NCI-H1417 treated with DMSO at 0.1 percent for 48 hours (cell line): ENCODE measurements at regions not wholly inside any gene's neighbourhood (a gene's known extent, or its start where the extent isn't known, plus 50 kb on each side); places are given as distances from the start of the nearest gene placed in this dataset.
"Not testable (repeated sequence)": the region's sequence is repeated elsewhere in the genome, so short reads cannot be mapped to it uniquely, and the experiment has no call there.

Experiments used
- DNase-seq: peaks from one replicate; lab custom pipeline; 2025; lab: John Stamatoyannopoulos, UW

GRCh38 chr5:15096686-15097085 is 225.1 kb upstream of the ANKH start:
- not testable (repeated sequence) for DNase-seq

- no peak for DNase-seq
Observed at GRCh38 chr5:15092801-15093200, 221.2 kb upstream of the ANKH start.

GRCh38 chr5:15085671-15086070 is 214.1 kb upstream of the ANKH start:
- DNase-seq = no peak

GRCh38 chr5:15082096-15082495 is 210.5 kb upstream of the ANKH start:
- no peak for DNase-seq

DNA sequence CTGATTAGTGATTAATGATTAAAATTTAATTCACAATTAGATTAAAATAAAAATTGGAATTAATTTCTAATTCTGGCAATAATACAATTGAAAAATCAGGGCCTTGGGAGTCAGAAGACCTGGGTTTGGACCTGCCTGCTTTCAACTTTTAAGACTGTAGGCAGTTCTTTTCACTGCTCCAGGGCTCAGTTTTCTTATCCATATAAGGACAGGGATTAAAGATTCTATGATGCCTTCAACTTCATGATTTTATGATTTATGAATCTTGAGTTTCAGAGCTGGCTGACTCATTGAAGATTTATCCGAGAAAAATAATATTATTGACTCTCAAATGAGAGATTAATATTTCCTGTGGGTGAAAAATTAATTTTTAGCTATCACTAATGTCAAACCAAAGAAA is 208.6 kb upstream of the ANKH start:
- no peak for DNase-seq

DNA sequence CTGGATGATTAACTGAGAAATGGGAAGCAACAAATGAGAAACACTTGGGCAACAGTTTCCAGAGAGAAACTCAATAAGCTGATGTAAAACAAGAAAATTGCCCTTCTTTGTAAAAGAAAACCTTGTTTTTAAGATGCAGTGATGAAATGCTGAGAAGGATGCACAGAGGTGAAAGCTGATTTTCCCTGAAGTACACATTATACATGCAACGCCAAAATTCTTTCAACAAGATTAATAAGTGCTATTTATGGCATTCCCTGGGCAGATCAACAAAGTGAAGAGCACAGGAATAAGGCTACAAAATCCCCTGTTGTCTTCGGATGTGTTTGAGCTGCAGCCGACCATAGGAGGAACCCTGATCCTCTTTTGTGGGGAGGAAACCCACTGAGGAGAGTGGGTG is 208.0 kb upstream of the ANKH start:
- DNase-seq = no peak

- DNase-seq = no peak
Observed at GRCh38 chr5:15074651-15075050, 203.1 kb upstream of the ANKH start.

DNA sequence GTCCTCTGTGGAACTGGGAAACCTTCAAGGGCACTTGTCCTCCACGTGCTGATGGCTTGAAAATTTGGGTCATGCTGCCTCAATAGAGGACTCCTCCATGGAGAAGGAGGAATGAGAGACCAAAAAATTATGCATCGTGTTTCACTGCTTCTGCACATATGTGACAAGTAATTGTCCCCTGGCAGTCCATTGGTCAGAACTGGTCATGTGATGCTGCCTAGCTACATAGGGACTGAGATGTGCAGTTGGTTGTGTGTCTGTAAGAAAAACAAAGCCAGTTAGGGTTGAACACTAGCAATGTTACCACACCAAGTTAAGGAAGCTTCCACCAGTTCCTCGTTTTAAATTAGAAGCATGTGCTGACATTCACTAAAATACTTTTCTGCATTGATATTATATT is 201.9 kb upstream of the ANKH start:
- no peak for DNase-seq

DNA sequence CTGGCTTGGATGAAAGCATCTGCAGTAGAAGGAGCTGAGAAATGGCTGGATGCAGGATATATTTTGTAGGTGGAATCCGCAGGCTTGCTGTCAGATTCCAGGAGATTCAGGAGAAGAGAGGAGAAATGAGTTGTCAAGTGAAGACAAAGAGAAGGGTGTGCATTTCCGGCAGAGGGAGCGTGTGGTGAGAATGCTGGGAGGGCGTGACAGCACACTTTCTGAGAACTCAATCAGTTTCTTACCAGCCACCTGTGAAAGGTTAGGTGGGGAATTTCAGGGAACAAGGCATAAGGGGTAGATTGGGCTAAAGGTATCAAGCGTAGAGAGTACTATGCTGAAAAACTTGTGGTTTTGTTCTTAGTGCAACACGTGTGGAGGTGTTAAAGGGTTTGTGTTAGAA is 199.3 kb upstream of the ANKH start:
- DNase-seq = no peak

DNA sequence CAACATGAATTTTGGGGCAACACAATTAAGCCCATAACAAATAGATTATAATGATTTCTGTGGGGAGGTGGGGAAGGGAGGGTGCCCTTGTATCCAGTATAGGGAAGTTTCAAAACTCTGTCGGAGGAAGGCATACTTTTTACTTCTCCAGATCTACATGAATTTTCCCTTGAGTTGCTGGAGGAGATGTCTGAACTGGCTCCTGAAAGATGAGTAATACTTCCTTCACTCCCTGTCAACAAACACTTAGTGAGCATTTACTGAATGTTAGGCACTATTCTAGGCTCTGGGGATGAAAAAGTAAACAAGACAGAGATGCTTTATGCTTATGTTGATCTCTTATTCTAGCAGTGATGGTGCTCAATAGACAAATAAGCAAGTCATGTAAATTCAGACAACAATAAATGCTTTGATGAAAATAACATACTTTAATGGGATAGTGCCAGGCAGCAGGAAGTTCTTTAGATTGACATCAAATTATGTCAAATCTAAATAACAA is 197.9 kb upstream of the ANKH start:
- no peak for DNase-seq

DNA sequence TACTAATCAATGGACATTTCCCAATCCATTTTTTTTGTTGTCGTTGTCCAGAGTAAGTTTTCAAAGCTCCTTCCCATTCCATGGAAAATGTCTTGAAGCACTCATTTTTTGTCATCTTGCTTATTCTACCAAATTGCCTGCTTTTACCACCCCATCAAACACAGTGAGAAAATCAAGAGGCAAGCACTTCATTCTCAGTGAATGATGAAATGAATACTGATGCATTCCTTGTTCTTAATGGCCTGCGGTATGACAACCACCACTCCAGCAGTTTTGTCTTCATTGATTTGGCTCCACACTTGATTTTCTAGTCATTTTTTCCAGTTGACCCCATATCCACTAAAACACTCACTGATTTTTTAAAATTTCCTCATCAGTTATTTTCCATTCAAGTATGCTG is 193.5 kb upstream of the ANKH start:
- no peak for DNase-seq

- DNase-seq = no peak
Observed at GRCh38 chr5:15064396-15064795, 192.8 kb upstream of the ANKH start.

DNA sequence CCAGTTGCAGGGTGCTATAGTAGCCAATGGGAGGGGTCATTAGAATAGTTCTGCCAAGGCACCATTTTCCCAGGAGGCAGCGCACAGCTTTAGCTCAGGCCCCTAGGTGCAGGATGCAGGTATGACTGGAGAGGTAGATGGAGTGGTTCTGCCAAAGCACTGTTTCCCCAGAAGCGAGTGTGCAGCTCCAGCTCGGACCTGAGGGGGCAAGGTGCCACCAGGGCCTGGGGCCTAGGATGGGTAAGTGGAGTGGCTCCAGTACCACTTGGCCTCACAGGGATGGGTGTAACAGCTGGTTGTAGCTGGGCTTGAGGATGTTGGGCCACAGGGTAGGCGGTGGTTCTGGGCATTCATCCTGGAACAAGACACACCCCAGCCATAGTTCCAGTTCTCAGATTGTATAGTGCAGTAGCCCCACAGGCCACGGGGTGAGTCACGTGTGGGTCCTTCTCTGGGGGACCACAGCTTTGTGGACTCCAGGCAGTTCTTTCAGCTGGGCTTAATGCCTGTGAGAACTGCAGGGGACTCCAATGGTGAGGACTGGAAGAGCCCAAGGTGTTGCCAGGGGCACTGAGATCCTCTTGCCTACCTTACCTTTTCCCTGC is 185.5 kb upstream of the ANKH start:
- DNase-seq = no peak

- DNase-seq = no peak
Observed at GRCh38 chr5:15044521-15044920, 172.9 kb upstream of the ANKH start.

- DNase-seq = no peak
Observed at GRCh38 chr5:15037247-15037908, 165.8 kb upstream of the ANKH start.

DNA sequence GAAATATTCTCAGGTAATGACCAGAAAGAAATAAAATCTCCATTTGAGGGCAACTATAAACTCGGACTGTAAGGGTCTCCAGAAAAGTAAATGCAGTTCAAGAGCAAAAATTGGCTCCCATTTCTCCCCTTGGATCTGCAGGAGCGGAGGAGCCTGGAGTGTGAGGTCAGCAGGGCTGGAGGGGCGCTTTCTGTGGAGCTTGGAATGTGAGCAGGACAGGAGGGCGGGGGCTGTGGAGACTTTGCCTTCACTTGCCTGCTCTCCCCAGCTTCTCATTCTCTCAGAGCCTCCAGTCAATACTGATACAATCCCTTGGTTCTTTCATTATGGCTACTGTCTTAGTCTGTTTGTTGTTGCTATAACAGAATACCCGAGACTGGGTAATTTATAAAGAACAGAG is 162.8 kb upstream of the ANKH start:
- DNase-seq = no peak

- no peak for DNase-seq
Observed at GRCh38 chr5:15031180-15031579, 159.6 kb upstream of the ANKH start.

DNA sequence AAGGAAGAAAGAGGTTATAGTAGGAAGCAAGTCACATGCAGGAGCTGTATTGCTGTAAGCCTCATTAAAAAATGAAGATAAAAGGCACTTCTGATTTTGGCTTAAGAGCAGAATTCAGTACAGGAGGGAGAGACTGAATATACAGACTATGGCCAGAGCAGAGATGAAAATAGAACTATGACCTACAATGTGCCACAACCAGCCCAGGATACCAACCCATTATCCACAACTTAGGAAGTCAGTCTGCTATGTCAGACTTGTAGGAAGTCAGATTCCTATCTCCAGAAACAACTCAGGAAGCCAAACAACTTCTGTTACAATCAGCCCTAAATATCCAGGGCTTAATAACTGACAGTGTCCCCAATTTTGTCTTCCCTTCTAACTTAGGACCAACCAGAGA is 156.2 kb upstream of the ANKH start:
- no peak for DNase-seq

- no peak for DNase-seq
Observed at GRCh38 chr5:15026944-15027343, 155.4 kb upstream of the ANKH start.

DNA sequence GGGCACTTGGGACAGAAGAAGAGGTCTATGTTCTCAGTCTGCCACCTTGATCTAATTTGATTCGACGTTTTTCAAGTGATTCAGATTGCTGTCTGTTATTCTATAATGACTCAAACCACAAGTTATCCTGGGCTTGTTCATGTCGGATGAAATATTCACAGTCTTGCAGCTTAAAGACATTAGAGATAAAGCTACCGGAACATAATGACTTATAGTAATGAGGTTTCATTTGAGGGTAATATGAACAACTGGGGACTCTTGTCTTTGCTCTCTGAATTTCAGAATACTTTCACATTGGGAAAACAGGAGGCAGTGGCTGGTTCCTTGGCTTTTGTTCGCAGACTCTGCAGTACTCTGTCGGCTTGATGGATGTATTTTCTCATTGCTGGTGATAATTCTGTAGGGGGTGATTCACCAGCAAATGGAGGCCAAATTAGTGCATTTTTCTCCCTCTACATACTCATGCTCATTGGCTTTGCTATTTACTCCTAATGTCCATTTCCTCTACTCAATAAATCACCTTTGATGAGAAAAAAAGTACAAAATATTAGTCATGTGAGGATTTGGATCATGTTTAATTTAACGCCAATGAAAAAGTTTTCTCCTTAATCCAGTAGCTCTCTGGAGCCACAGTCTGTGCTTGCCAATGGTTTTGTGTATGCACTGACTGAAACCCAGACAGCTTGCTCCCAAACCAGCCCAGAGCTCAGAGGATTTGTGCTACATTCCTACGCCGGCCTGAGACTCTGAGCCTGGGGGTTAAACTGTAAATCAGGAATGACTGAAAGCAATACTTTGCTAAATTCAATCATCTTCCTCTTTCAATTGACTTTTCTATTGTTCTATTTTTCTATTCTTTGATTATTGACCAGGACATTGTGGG is 154.7 kb upstream of the ANKH start:
- no peak for DNase-seq

DNA sequence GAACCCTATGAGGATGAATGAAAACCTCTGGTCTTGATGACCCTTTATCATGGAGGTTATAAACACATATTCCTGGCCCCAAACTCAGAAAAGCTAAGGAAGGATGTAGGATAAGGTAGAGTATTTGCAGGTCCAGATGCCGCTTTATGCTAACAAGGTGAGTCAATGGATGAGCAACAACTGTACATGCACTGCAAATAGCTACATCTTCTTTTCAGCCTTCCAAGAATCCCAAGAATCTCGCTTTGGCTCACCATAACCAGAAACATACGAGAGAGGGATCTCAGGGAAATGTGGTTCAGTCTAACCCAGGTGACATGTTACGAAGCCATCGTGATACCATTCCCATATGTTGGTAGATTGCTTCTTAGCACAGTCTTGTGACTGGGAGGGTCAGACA is 152.3 kb upstream of the ANKH start:
- DNase-seq = no peak

DNA sequence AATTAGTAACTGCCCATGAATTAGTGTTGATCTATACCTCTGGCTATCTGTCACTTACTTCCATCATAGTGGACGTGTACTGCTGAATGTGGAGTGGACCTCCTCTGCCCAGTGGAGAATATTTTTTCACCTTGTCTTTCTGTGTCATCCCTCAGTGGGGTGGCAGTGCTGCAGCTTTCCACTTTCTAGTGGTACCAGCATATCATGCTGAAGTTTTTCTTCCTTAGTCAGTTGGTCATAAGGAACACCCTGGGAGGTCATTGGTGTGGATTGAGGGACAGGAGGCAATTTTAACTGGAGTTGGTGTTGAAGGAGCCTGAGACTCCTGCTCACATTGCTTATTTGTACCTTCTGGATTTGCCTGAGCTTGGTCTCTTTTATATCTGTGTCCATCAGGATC is 151.7 kb upstream of the ANKH start:
- DNase-seq = no peak
